ENCODE measurements at regions not wholly inside any gene's neighbourhood (a gene's known extent, or its start where the extent isn't known, plus 50 kb on each side); places are given as distances from the start of the nearest gene placed in this dataset.

DNA sequence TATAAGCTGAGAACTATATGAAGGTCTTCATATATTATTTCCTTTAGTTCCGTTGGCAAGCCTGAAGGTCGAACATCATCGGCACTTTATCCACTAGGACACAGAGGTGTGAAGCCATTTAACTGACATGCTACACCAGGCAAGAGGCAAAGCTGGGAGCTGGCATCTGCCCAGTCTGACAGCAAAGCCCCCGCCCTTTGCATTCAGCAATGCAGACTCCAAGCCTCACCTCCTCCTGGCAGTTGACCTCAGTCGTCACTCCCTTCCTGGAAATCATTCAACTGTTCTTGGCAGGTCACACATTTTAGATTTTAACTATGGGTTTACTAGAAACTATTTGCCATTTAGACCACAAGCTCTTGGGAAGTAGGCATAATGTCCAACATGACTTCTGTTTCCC, 135.8 kb upstream of the FRG1 start:
- TF ChIP-seq RAD21 (IDR thresholded peaks at IDR 0.05; ENCODE audit: low read length) (no peak), MXI1 (IDR thresholded peaks at IDR 0.05; ENCODE audit: borderline replicate concordance, low read depth, low read length) (no peak), POLR2A (IDR thresholded peaks at IDR 0.05; ENCODE audit: low read depth, low read length) (no peak), MAZ (IDR thresholded peaks at IDR 0.05; ENCODE audit: borderline replicate concordance, low read depth, low read length) (no peak), RFX5 (IDR thresholded peaks at IDR 0.05; ENCODE audit: low read depth, low read length) (no peak), USF2 (IDR thresholded peaks at IDR 0.05; ENCODE audit: low read depth, low read length) (no peak), RCOR1 (IDR thresholded peaks at IDR 0.05; ENCODE audit: insufficient replicate concordance, low read length) (no peak), CEBPB (IDR thresholded peaks at IDR 0.05; ENCODE audit: low read depth, low read length) (no peak), SMC3 (IDR thresholded peaks at IDR 0.05; ENCODE audit: low read depth, low read length) (no peak), NFE2L2 (IDR thresholded peaks at IDR 0.05; ENCODE audit: low read depth, low read length) (no peak), MAFK (IDR thresholded peaks at IDR 0.05; ENCODE audit: low read depth, low read length) (no peak)
- TF ChIP-seq, protein P1, sequence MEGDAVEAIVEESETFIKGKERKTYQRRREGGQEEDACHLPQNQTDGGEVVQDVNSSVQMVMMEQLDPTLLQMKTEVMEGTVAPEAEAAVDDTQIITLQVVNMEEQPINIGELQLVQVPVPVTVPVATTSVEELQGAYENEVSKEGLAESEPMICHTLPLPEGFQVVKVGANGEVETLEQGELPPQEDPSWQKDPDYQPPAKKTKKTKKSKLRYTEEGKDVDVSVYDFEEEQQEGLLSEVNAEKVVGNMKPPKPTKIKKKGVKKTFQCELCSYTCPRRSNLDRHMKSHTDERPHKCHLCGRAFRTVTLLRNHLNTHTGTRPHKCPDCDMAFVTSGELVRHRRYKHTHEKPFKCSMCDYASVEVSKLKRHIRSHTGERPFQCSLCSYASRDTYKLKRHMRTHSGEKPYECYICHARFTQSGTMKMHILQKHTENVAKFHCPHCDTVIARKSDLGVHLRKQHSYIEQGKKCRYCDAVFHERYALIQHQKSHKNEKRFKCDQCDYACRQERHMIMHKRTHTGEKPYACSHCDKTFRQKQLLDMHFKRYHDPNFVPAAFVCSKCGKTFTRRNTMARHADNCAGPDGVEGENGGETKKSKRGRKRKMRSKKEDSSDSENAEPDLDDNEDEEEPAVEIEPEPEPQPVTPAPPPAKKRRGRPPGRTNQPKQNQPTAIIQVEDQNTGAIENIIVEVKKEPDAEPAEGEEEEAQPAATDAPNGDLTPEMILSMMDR (conservative IDR thresholded peaks at IDR 0.05; ENCODE audit: low read depth, low read length) = no peak

All from IMR-90 (cell line).